ENCODE measurements at regions not wholly inside any gene's neighbourhood (a gene's known extent, or its start where the extent isn't known, plus 50 kb on each side); places are given as distances from the start of the nearest gene placed in this dataset.

GRCh38 chr3:10726787-10727186 is 89.2 kb upstream of the SLC6A11 start (continued):
- TF ChIP-seq HOXA9 (CRISPR knock-in tag; IDR thresholded peaks at IDR 0.05; ENCODE audit: borderline replicate concordance) (no peak), NR0B2 (CRISPR knock-in tag; IDR thresholded peaks at IDR 0.05) (no peak), ZKSCAN5 (CRISPR knock-in tag; IDR thresholded peaks at IDR 0.05) (no peak), ZEB1 (IDR thresholded peaks at IDR 0.05; ENCODE audit: insufficient replicate concordance, low read depth) (no peak), GMEB2 (CRISPR knock-in tag; IDR thresholded peaks at IDR 0.05; ENCODE audit: low read depth) (no peak), TOPORS (CRISPR knock-in tag; IDR thresholded peaks at IDR 0.05) (no peak), STAG1 (CRISPR knock-in tag; IDR thresholded peaks at IDR 0.05) (no peak)

GRCh38 chr3:10729439-10729838 is 86.6 kb upstream of the SLC6A11 start:
- intact Hi-C loops (cut with micrococcal nuclease; ENCODE audit: unreplicated experiment) = no loop called here
- Histone ChIP-seq H3K27me3 (ENCODE audit: control insufficient read depth in 1 of 2, insufficient read depth in 2 of 2, low read length in 2 of 2) (peaks cover 0 to 4% of the 10 kb centered on the region in 2 experiments; a peak in 1 of 5 replicates), H3K9ac (ENCODE audit: insufficient read depth, low read depth, low read length) (no peak overlapping the region), H3K4me2 (ENCODE audit: low read depth, low read length) (no peak overlapping the region), H2AFZ (ENCODE audit: low read length) (no peak overlapping the region), H3K27ac (ENCODE audit: extremely low read length, insufficient read depth, low read length) (no peak overlapping the region), H3K36me3 (replicated peaks in 1 of 2; ENCODE audit: control insufficient read depth in 1 of 2, insufficient read depth in 2 of 2, low read length in 2 of 2) (no peaks in the 10 kb centered on the region), H3K9me3 (ENCODE audit: low read length) (peaks cover 19% of the 10 kb centered on the region), H4K20me1 (ENCODE audit: insufficient read depth, low read length) (no peaks in the 10 kb centered on the region), H3K4me1 (ENCODE audit: insufficient read depth, low read length) (no peaks in the 10 kb centered on the region), H3K4me3 (replicated peaks in 1 of 3; ENCODE audit: insufficient read depth in 1 of 3, low read depth in 2 of 3, low read length in 3 of 3) (no peak overlapping the region), H3K79me2 (ENCODE audit: insufficient read depth, low read length) (no peaks in the 10 kb centered on the region)
- FAIRE-seq (no peak), ATAC-seq (no peak), DNase-seq (ENCODE audit: low spot score) (no peak)
- in situ Hi-C loops (cut with HindIII; ENCODE audit: extremely low pct_ligation_motif_present, low pct_unique_long_range_greater_than_20kb) = no loop called here
- ChIA-PET POLR2A (no interaction called here), CTCF (ENCODE audit: low intra/inter-chr PET ratio, low total read pairs) (no interaction called here)
- BruUV-seq (replicated peaks) = no TSS peak
- 4% methylated on average over 2 of the region's 2 CpGs for WGBS (ENCODE audit: low lambda C conversion rate)
- TF ChIP-seq BCL6 (CRISPR knock-in tag; IDR thresholded peaks at IDR 0.05) (no peak), MBD4 (IDR thresholded peaks at IDR 0.05; ENCODE audit: borderline replicate concordance, low read length) (no peak), ZNF512 (CRISPR knock-in tag; IDR thresholded peaks at IDR 0.05) (no peak), SUZ12 (IDR thresholded peaks at IDR 0.05; ENCODE audit: low read depth, low read length) (no peak), NCOA2 (CRISPR knock-in tag; IDR thresholded peaks at IDR 0.05) (no peak), NFAT5 (CRISPR knock-in tag; IDR thresholded peaks at IDR 0.05) (no peak), TP53 (CRISPR knock-in tag; conservative IDR thresholded peaks at IDR 0.05) (no peak)

Data from HepG2 (cell line).